Mucosa of descending colon (tissue), 3 donors: ENCODE measurements at regions not wholly inside any gene's neighbourhood (a gene's known extent, or its start where the extent isn't known, plus 50 kb on each side); places are given as distances from the start of the nearest gene placed in this dataset.

Experiments
- ATAC-seq: fragments of 200-7000 bp; cut with Tn5 transposase; one replicate; pipeline ENCODE4 v1.9.1; 2020; ENCODE audit warnings: mild to moderate bottlenecking, moderate library complexity
- DNase-seq, 3 donors: peaks; one replicate each; pipeline ENCODE4 v3.0.0-alpha.2; 2020
- H3K36me3 ChIP-seq: fragments of 200-600 bp; one replicate; pipeline ENCODE4 v1.8.0; 2021; ENCODE audit warnings: low read depth, mild to moderate bottlenecking
- H3K4me1 ChIP-seq: fragments of 200-600 bp; one replicate; pipeline ENCODE4 v1.8.0; 2021; ENCODE audit warnings: low read depth, mild to moderate bottlenecking
- H3K4me3 ChIP-seq: fragments of 200-600 bp; one replicate; pipeline ENCODE4 v1.8.0; 2021; ENCODE audit warnings: mild to moderate bottlenecking
- H3K9me3 ChIP-seq: fragments of 200-600 bp; one replicate; pipeline ENCODE4 v1.8.0; 2021; ENCODE audit warnings: mild to moderate bottlenecking
- intact Hi-C, 2 donors: fragments of 100-400 bp; cut with DNase I in 1 of 2; cut with micrococcal nuclease in 1 of 2; formaldehyde crosslinking; loops; one replicate each; pipeline versions ENCODE4 v1.11.0 to v1.11.1; 2022; cut with DNase I, micrococcal nuclease
- TF ChIP-seq, protein P1 (sequence below): fragments of 200-600 bp; IDR thresholded peaks from one replicate; pipeline ENCODE4 v1.8.0; 2022; ENCODE audit warnings: antibody characterized with exemption, mild to moderate bottlenecking
- donor health status: DM: no; HTN: no; CAD: no; lungs with moderate emphysema.
- donor health status: DM: no; HTN: no; CAD: no.
- donor health status: DM: no; HTN: yes; CAD: no.

GRCh38 chr5:67966712-67967111 is 248.8 kb upstream of the PIK3R1 start:
- peaks cover 16% of the 10 kb centered on the region for H3K4me1 ChIP-seq
- TF ChIP-seq, protein P1, sequence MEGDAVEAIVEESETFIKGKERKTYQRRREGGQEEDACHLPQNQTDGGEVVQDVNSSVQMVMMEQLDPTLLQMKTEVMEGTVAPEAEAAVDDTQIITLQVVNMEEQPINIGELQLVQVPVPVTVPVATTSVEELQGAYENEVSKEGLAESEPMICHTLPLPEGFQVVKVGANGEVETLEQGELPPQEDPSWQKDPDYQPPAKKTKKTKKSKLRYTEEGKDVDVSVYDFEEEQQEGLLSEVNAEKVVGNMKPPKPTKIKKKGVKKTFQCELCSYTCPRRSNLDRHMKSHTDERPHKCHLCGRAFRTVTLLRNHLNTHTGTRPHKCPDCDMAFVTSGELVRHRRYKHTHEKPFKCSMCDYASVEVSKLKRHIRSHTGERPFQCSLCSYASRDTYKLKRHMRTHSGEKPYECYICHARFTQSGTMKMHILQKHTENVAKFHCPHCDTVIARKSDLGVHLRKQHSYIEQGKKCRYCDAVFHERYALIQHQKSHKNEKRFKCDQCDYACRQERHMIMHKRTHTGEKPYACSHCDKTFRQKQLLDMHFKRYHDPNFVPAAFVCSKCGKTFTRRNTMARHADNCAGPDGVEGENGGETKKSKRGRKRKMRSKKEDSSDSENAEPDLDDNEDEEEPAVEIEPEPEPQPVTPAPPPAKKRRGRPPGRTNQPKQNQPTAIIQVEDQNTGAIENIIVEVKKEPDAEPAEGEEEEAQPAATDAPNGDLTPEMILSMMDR = no peak
- H3K9me3 ChIP-seq = no peaks in the 10 kb centered on the region
- DNase-seq (no peak), ATAC-seq (peak; percentile 58)
- intact Hi-C loops = no loop called here
- no peaks in the 10 kb centered on the region for H3K36me3 ChIP-seq
- H3K4me3 ChIP-seq = no peak overlapping the region

DNA sequence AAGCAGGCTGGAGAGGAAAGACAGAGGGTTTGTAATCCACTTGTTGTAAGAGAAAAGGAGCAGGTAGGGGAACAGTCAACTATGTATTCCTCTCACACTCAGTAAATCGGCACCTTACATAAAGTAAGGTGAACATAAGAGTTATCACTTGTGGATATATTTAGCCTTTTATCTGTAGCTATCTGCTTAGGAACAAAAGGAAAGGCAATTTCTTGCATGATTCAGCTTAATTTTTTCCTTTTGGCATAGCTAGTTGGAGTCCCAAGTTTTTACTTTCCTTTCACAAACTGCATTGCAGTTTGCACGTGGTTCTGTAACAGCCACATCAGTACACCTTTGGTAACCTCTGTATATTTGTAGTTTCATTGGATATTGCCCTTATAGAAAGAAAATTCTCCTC is 250.9 kb upstream of the PIK3R1 start:
- intact Hi-C loops = no loop called here
- Histone ChIP-seq H3K9me3 (no peaks in the 10 kb centered on the region), H3K36me3 (no peaks in the 10 kb centered on the region), H3K4me1 (peaks cover 9% of the 10 kb centered on the region), H3K4me3 (no peak overlapping the region)
- ATAC-seq (peak; percentile 37), DNase-seq (no peak)
- TF ChIP-seq, protein P1 = no peak

DNA sequence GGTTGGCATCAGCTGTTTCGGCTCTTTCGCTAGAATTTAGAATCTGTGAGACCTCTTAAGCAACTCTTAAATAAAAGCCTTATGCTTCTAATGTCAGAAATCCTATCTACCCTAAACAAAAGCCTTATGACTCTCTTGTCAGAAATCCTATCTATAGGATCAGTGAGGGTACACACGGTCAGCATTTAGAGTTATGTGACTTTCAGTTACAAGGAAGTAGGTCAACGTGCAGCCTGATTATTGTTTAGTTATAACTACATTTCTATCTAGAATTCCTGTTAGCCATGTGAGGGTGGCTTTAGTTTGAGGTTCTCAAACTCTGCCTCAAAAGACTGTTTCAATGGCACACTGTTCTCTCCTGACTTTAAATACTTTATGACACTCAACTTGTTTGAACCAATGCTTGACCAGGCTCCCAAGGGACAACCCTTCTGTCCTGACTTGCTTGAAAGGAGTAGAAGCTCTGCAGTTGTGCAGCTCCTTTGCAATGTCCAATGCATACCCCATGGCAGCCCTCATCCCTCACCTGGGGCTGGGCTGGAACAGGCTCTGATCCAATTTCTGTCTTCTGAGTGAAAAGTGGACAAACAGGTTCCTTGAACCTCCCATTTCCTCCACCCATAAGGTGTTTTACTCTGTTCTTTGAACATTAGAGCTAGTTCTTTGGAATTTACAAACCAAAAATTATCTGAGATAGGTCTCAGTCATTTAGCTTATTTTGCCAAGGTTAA is 251.6 kb upstream of the PIK3R1 start:
- ATAC-seq (peak; percentile 87), DNase-seq (peak in 2 of 3 donors; percentile 45 to 50)
- TF ChIP-seq, protein P1 = no peak
- no peak overlapping the region for H3K4me3 ChIP-seq
- intact Hi-C loops = no loop called here
- H3K4me1 ChIP-seq = peaks cover 9% of the 10 kb centered on the region
- no peaks in the 10 kb centered on the region for H3K9me3 ChIP-seq
- H3K36me3 ChIP-seq = no peaks in the 10 kb centered on the region

GRCh38 chr5:67960939-67961338 is 254.6 kb upstream of the PIK3R1 start:
- TF ChIP-seq, protein P1 = no peak
- Histone ChIP-seq H3K9me3 (no peaks in the 10 kb centered on the region), H3K4me1 (peaks cover 9% of the 10 kb centered on the region), H3K4me3 (no peak overlapping the region), H3K36me3 (no peaks in the 10 kb centered on the region)
- ATAC-seq = no peak
- DNase-seq = no peak
- intact Hi-C loops = no loop called here

- Histone ChIP-seq H3K4me1 (no peaks in the 10 kb centered on the region), H3K36me3 (no peaks in the 10 kb centered on the region), H3K9me3 (no peaks in the 10 kb centered on the region), H3K4me3 (no peak overlapping the region)
- intact Hi-C loops = no loop called here
- ATAC-seq (no peak), DNase-seq (no peak)
- TF ChIP-seq, protein P1 = no peak
Measured at GRCh38 chr5:67957374-67957773, 258.2 kb upstream of the PIK3R1 start.
